GM23338 (cell line): ENCODE measurements at regions not wholly inside any gene's neighbourhood (a gene's known extent, or its start where the extent isn't known, plus 50 kb on each side); places are given as distances from the start of the nearest gene placed in this dataset.

ENCODE experiments used
- CTCF ChIP-seq, 2 experiments: fragments of 200-600 bp in 1 of 2; sonication (generic) in 1 of 2; conservative IDR thresholded peaks; 2 replicates each; pipeline versions ENCODE4 v1.5.1 to v1.6.1; 2016 to 2017; ENCODE audit warnings: antibody characterized with exemption in 2 of 2, low read depth in 2 of 2, mild to moderate bottlenecking in 2 of 2, moderate library complexity in 1 of 2
- POLR2AphosphoS5 ChIP-seq: IDR thresholded peaks from 2 replicates; pipeline ENCODE4 v1.6.1; 2016; ENCODE audit warnings: antibody characterized with exemption, low read depth
- ZNF114 ChIP-seq: fragments of 250-450 bp; sonication (Bioruptor Pico); IDR thresholded peaks from 2 replicates; pipeline ENCODE4 v1.5.0; 2020; ENCODE audit warnings: mild to moderate bottlenecking, moderate library complexity

GRCh38 chr11:41955635-41956400, 496.4 kb upstream of the LRRC4C start:
- no peak for TF ChIP-seq CTCF (conservative IDR thresholded peaks at IDR 0.05; ENCODE audit: low read depth in 2 of 2)
- TF ChIP-seq ZNF114 (CRISPR knock-in tag): no peak
- TF ChIP-seq POLR2AphosphoS5: no peak
